ENCODE measurements at regions not wholly inside any gene's neighbourhood (a gene's known extent, or its start where the extent isn't known, plus 50 kb on each side); places are given as distances from the start of the nearest gene placed in this dataset.
"Not testable (repeated sequence)": the region's sequence is repeated elsewhere in the genome, so short reads cannot be mapped to it uniquely, and the experiment has no call there.

GRCh38 chr7:155935726-155936125 lies 123.5 kb upstream of the SHH start:
- no peaks in the 10 kb centered on the region for H3K4me1 ChIP-seq (ENCODE audit: control insufficient read depth in 2 of 3, insufficient read depth in 2 of 3, low read depth in 1 of 3, low read length in 3 of 3)
- TF ChIP-seq CTCF (IDR thresholded peaks at IDR 0.05; ENCODE audit: borderline replicate concordance, extremely low read depth, insufficient read depth), result no peak
- H3K27ac ChIP-seq (ENCODE audit: low read depth in 2 of 2, low read length in 2 of 2), result no peak overlapping the region
- H3K4me3 ChIP-seq (ENCODE audit: low read length in 3 of 3), result no peak overlapping the region
- intact Hi-C loops (cut with DNase I), result no loop called here
- H3K27me3 ChIP-seq (ENCODE audit: control insufficient read depth, insufficient read depth, low read length), result no peaks in the 10 kb centered on the region
- DNase-seq, result peak in 1 of 5 donors; percentile 38
- no peaks in the 10 kb centered on the region for H3K36me3 ChIP-seq (ENCODE audit: control insufficient read depth in 2 of 3, insufficient read depth in 3 of 3, low read length in 3 of 3)
- H3K9ac ChIP-seq (ENCODE audit: low read length in 3 of 3), result no peak overlapping the region
- H3K9me3 ChIP-seq (ENCODE audit: control insufficient read depth in 2 of 3, insufficient read depth in 1 of 3, low read length in 3 of 3), result peaks cover 0 to 2% (median 0%) of the 10 kb centered on the region in 3 donors
- FAIRE-seq, result no peak

- intact Hi-C loops (cut with DNase I), result no loop called here
- H3K9ac ChIP-seq (ENCODE audit: low read length in 3 of 3), result no peak overlapping the region
- H3K27me3 ChIP-seq (ENCODE audit: control insufficient read depth, insufficient read depth, low read length), result no peaks in the 10 kb centered on the region
- FAIRE-seq (no peak), DNase-seq (no peak)
- peaks cover 0 to 2% (median 0%) of the 10 kb centered on the region in 3 donors for H3K9me3 ChIP-seq (ENCODE audit: control insufficient read depth in 2 of 3, insufficient read depth in 1 of 3, low read length in 3 of 3)
- no peak for TF ChIP-seq CTCF (IDR thresholded peaks at IDR 0.05; ENCODE audit: borderline replicate concordance, extremely low read depth, insufficient read depth)
- no peaks in the 10 kb centered on the region for H3K36me3 ChIP-seq (ENCODE audit: control insufficient read depth in 2 of 3, insufficient read depth in 3 of 3, low read length in 3 of 3)
- no peak overlapping the region for H3K4me3 ChIP-seq (ENCODE audit: low read length in 3 of 3)
- H3K4me1 ChIP-seq (ENCODE audit: control insufficient read depth in 2 of 3, insufficient read depth in 2 of 3, low read depth in 1 of 3, low read length in 3 of 3), result no peaks in the 10 kb centered on the region
- no peak overlapping the region for H3K27ac ChIP-seq (ENCODE audit: low read depth in 2 of 2, low read length in 2 of 2)
Measured at GRCh38 chr7:155935005-155935557, 122.8 kb upstream of the SHH start.

GRCh38 chr7:155932324-155932723 lies 120.1 kb upstream of the SHH start:
- H3K4me3 ChIP-seq (ENCODE audit: low read length in 3 of 3); FAIRE-seq; H3K4me1 ChIP-seq (ENCODE audit: control insufficient read depth in 2 of 3, insufficient read depth in 2 of 3, low read depth in 1 of 3, low read length in 3 of 3); H3K9me3 ChIP-seq (ENCODE audit: control insufficient read depth in 2 of 3, insufficient read depth in 1 of 3, low read length in 3 of 3); DNase-seq; intact Hi-C loops (cut with DNase I); H3K27me3 ChIP-seq (ENCODE audit: control insufficient read depth, insufficient read depth, low read length); H3K36me3 ChIP-seq (ENCODE audit: control insufficient read depth in 2 of 3, insufficient read depth in 3 of 3, low read length in 3 of 3); H3K27ac ChIP-seq (ENCODE audit: low read depth in 2 of 2, low read length in 2 of 2); H3K9ac ChIP-seq (ENCODE audit: low read length in 3 of 3): not testable (repeated sequence)

GRCh38 chr7:155931396-155932085 lies 119.3 kb upstream of the SHH start:
- Histone ChIP-seq H3K27me3 (ENCODE audit: control insufficient read depth, insufficient read depth, low read length) (no peaks in the 10 kb centered on the region), H3K4me3 (ENCODE audit: low read length in 3 of 3) (no peak overlapping the region), H3K4me1 (ENCODE audit: control insufficient read depth in 2 of 3, insufficient read depth in 2 of 3, low read depth in 1 of 3, low read length in 3 of 3) (no peaks in the 10 kb centered on the region), H3K9ac (ENCODE audit: low read length in 3 of 3) (no peak overlapping the region), H3K36me3 (ENCODE audit: control insufficient read depth in 2 of 3, insufficient read depth in 3 of 3, low read length in 3 of 3) (no peaks in the 10 kb centered on the region), H3K9me3 (ENCODE audit: control insufficient read depth in 2 of 3, insufficient read depth in 1 of 3, low read length in 3 of 3) (peaks cover 0 to 2% (median 0%) of the 10 kb centered on the region in 3 donors), H3K27ac (ENCODE audit: low read depth in 2 of 2, low read length in 2 of 2) (no peak overlapping the region)
- intact Hi-C loops (cut with DNase I), result no loop called here
- no peak for TF ChIP-seq CTCF (IDR thresholded peaks at IDR 0.05; ENCODE audit: borderline replicate concordance, extremely low read depth, insufficient read depth)
- FAIRE-seq, result no peak
- DNase-seq, result peak in 1 of 5 donors; percentile 54

All from kidney (tissue), 13 donors.